ENCODE measurements at regions not wholly inside any gene's neighbourhood (a gene's known extent, or its start where the extent isn't known, plus 50 kb on each side); places are given as distances from the start of the nearest gene placed in this dataset.

GRCh38 chr1:106926803-106927582, 129.5 kb upstream of the PRMT6 start:
- H3K36me3 Mint-ChIP-seq (ENCODE audit: insufficient read depth) = no peaks in the 10 kb centered on the region
- H3K4me1 Mint-ChIP-seq = no peaks in the 10 kb centered on the region
- H3K9me3 Mint-ChIP-seq = no peaks in the 10 kb centered on the region
- H3K27ac Mint-ChIP-seq (ENCODE audit: low read depth) = no peak overlapping the region
- no peak overlapping the region for H3K4me3 Mint-ChIP-seq
- no peaks in the 10 kb centered on the region for H3K27me3 Mint-ChIP-seq
- DNase-seq (ENCODE audit: low spot score in 2 of 2) (no peak), ATAC-seq (replicated peaks; ENCODE audit: extremely low read depth, poor library complexity, severe bottlenecking) (no peak)

- Mint-ChIP-seq H3K27me3 (no peaks in the 10 kb centered on the region), H3K4me1 (no peaks in the 10 kb centered on the region), H3K9me3 (peaks cover 6% of the 10 kb centered on the region), H3K36me3 (ENCODE audit: insufficient read depth) (no peaks in the 10 kb centered on the region), H3K4me3 (no peak overlapping the region), H3K27ac (ENCODE audit: low read depth) (no peak overlapping the region)
- ATAC-seq (replicated peaks; ENCODE audit: extremely low read depth, poor library complexity, severe bottlenecking) (no peak), DNase-seq (ENCODE audit: low spot score in 2 of 2) (no peak)
Measured at GRCh38 chr1:106937104-106937503, 119.4 kb upstream of the PRMT6 start.

- no peak overlapping the region for H3K27ac Mint-ChIP-seq (ENCODE audit: low read depth)
- peaks cover 6% of the 10 kb centered on the region for H3K9me3 Mint-ChIP-seq
- no peaks in the 10 kb centered on the region for H3K27me3 Mint-ChIP-seq
- no peaks in the 10 kb centered on the region for H3K36me3 Mint-ChIP-seq (ENCODE audit: insufficient read depth)
- no peak for ATAC-seq (replicated peaks; ENCODE audit: extremely low read depth, poor library complexity, severe bottlenecking)
- H3K4me3 Mint-ChIP-seq = no peak overlapping the region
- H3K4me1 Mint-ChIP-seq = no peaks in the 10 kb centered on the region
- no peak for DNase-seq (ENCODE audit: low spot score in 2 of 2)
Measured at GRCh38 chr1:106944721-106945120, 111.8 kb upstream of the PRMT6 start.

GRCh38 chr1:106952776-106953175, 103.7 kb upstream of the PRMT6 start:
- Mint-ChIP-seq H3K27me3 (peaks cover 10% of the 10 kb centered on the region), H3K36me3 (ENCODE audit: insufficient read depth) (no peaks in the 10 kb centered on the region), H3K9me3 (peaks cover 8% of the 10 kb centered on the region), H3K27ac (ENCODE audit: low read depth) (no peak overlapping the region), H3K4me3 (no peak overlapping the region), H3K4me1 (no peaks in the 10 kb centered on the region)
- ATAC-seq (replicated peaks; ENCODE audit: extremely low read depth, poor library complexity, severe bottlenecking) (no peak), DNase-seq (ENCODE audit: low spot score in 2 of 2) (no peak)

GRCh38 chr1:106954661-106955229, 101.7 kb upstream of the PRMT6 start:
- no peak for ATAC-seq (replicated peaks; ENCODE audit: extremely low read depth, poor library complexity, severe bottlenecking)
- peaks cover 5% of the 10 kb centered on the region for H3K9me3 Mint-ChIP-seq
- H3K4me3 Mint-ChIP-seq = no peak overlapping the region

GRCh38 chr1:106956721-106957120, 99.8 kb upstream of the PRMT6 start:
- no peaks in the 10 kb centered on the region for H3K4me1 Mint-ChIP-seq
- H3K9me3 Mint-ChIP-seq = peaks cover 5% of the 10 kb centered on the region
- ATAC-seq (replicated peaks; ENCODE audit: extremely low read depth, poor library complexity, severe bottlenecking) (no peak), DNase-seq (ENCODE audit: low spot score in 2 of 2) (no peak)
- H3K27me3 Mint-ChIP-seq = peaks cover 10% of the 10 kb centered on the region
- H3K4me3 Mint-ChIP-seq = no peak overlapping the region
- no peaks in the 10 kb centered on the region for H3K36me3 Mint-ChIP-seq (ENCODE audit: insufficient read depth)
- H3K27ac Mint-ChIP-seq (ENCODE audit: low read depth) = no peak overlapping the region

More at GRCh38 chr1:106954661-106955229, 101.7 kb upstream of the PRMT6 start:
- Mint-ChIP-seq H3K4me1 (no peaks in the 10 kb centered on the region), H3K36me3 (ENCODE audit: insufficient read depth) (no peaks in the 10 kb centered on the region), H3K27me3 (peaks cover 10% of the 10 kb centered on the region), H3K27ac (ENCODE audit: low read depth) (no peak overlapping the region)
- no peak for DNase-seq (ENCODE audit: low spot score in 2 of 2)

GRCh38 chr1:106957795-106958194, 98.7 kb upstream of the PRMT6 start:
- Mint-ChIP-seq H3K4me3 (no peak overlapping the region), H3K27ac (ENCODE audit: low read depth) (no peak overlapping the region), H3K27me3 (peaks cover 10% of the 10 kb centered on the region), H3K36me3 (ENCODE audit: insufficient read depth) (no peaks in the 10 kb centered on the region), H3K9me3 (no peaks in the 10 kb centered on the region), H3K4me1 (no peaks in the 10 kb centered on the region)
- ATAC-seq (replicated peaks; ENCODE audit: extremely low read depth, poor library complexity, severe bottlenecking) (no peak), DNase-seq (ENCODE audit: low spot score in 2 of 2) (no peak)

GRCh38 chr1:106960412-106960811, 96.1 kb upstream of the PRMT6 start:
- H3K27ac Mint-ChIP-seq (ENCODE audit: low read depth) = no peak overlapping the region
- ATAC-seq (replicated peaks; ENCODE audit: extremely low read depth, poor library complexity, severe bottlenecking) (no peak), DNase-seq (ENCODE audit: low spot score in 2 of 2) (no peak)
- no peaks in the 10 kb centered on the region for H3K9me3 Mint-ChIP-seq
- H3K4me3 Mint-ChIP-seq = no peak overlapping the region
- no peaks in the 10 kb centered on the region for H3K4me1 Mint-ChIP-seq
- peaks cover 10% of the 10 kb centered on the region for H3K27me3 Mint-ChIP-seq
- H3K36me3 Mint-ChIP-seq (ENCODE audit: insufficient read depth) = no peaks in the 10 kb centered on the region

GRCh38 chr1:106961646-106962045, 94.8 kb upstream of the PRMT6 start:
- Mint-ChIP-seq H3K27ac (ENCODE audit: low read depth) (no peak overlapping the region), H3K36me3 (ENCODE audit: insufficient read depth) (no peaks in the 10 kb centered on the region), H3K4me1 (no peaks in the 10 kb centered on the region), H3K9me3 (no peaks in the 10 kb centered on the region), H3K27me3 (no peaks in the 10 kb centered on the region), H3K4me3 (no peak overlapping the region)
- DNase-seq (ENCODE audit: low spot score in 2 of 2) = no peak
- ATAC-seq (replicated peaks; ENCODE audit: extremely low read depth, poor library complexity, severe bottlenecking) = no peak

GRCh38 chr1:106962591-106962990, 93.9 kb upstream of the PRMT6 start:
- H3K9me3 Mint-ChIP-seq = no peaks in the 10 kb centered on the region
- H3K36me3 Mint-ChIP-seq (ENCODE audit: insufficient read depth) = no peaks in the 10 kb centered on the region
- no peak overlapping the region for H3K4me3 Mint-ChIP-seq
- no peak for ATAC-seq (replicated peaks; ENCODE audit: extremely low read depth, poor library complexity, severe bottlenecking)
- no peak for DNase-seq (ENCODE audit: low spot score in 2 of 2)
- no peaks in the 10 kb centered on the region for H3K4me1 Mint-ChIP-seq
- no peak overlapping the region for H3K27ac Mint-ChIP-seq (ENCODE audit: low read depth)
- no peaks in the 10 kb centered on the region for H3K27me3 Mint-ChIP-seq

GRCh38 chr1:106964495-106964894, 92.0 kb upstream of the PRMT6 start:
- H3K27me3 Mint-ChIP-seq = no peaks in the 10 kb centered on the region
- H3K36me3 Mint-ChIP-seq (ENCODE audit: insufficient read depth) = no peaks in the 10 kb centered on the region
- ATAC-seq (replicated peaks; ENCODE audit: extremely low read depth, poor library complexity, severe bottlenecking) (no peak), DNase-seq (ENCODE audit: low spot score in 2 of 2) (no peak)
- no peaks in the 10 kb centered on the region for H3K4me1 Mint-ChIP-seq
- no peak overlapping the region for H3K4me3 Mint-ChIP-seq
- H3K27ac Mint-ChIP-seq (ENCODE audit: low read depth) = no peak overlapping the region
- no peaks in the 10 kb centered on the region for H3K9me3 Mint-ChIP-seq

GRCh38 chr1:106968644-106969043, 87.8 kb upstream of the PRMT6 start:
- Mint-ChIP-seq H3K27ac (ENCODE audit: low read depth) (no peak overlapping the region), H3K27me3 (no peaks in the 10 kb centered on the region), H3K4me1 (no peaks in the 10 kb centered on the region), H3K36me3 (ENCODE audit: insufficient read depth) (no peaks in the 10 kb centered on the region), H3K9me3 (no peaks in the 10 kb centered on the region), H3K4me3 (no peak overlapping the region)
- ATAC-seq (replicated peaks; ENCODE audit: extremely low read depth, poor library complexity, severe bottlenecking) (no peak), DNase-seq (ENCODE audit: low spot score in 2 of 2) (no peak)

- Mint-ChIP-seq H3K36me3 (ENCODE audit: insufficient read depth) (no peaks in the 10 kb centered on the region), H3K27ac (ENCODE audit: low read depth) (no peak overlapping the region), H3K4me1 (no peaks in the 10 kb centered on the region), H3K9me3 (no peaks in the 10 kb centered on the region), H3K4me3 (no peak overlapping the region), H3K27me3 (no peaks in the 10 kb centered on the region)
- DNase-seq (ENCODE audit: low spot score in 2 of 2) = no peak
- no peak for ATAC-seq (replicated peaks; ENCODE audit: extremely low read depth, poor library complexity, severe bottlenecking)
Measured at GRCh38 chr1:106969731-106970130, 86.7 kb upstream of the PRMT6 start.

Data from central memory CD8-positive, alpha-beta T cell (primary cell).